H4 (cell line): ENCODE measurements at regions not wholly inside any gene's neighbourhood (a gene's known extent, or its start where the extent isn't known, plus 50 kb on each side); places are given as distances from the start of the nearest gene placed in this dataset.

ENCODE experiments used
- DNase-seq: peaks from one replicate; pipeline ENCODE4 v3.0.0-alpha.2; 2015; ENCODE audit warnings: low spot score

- peak; percentile 58 for DNase-seq
Measured at GRCh38 chr15:31554261-31554660, 227.6 kb downstream of the KLF13 start.

DNA sequence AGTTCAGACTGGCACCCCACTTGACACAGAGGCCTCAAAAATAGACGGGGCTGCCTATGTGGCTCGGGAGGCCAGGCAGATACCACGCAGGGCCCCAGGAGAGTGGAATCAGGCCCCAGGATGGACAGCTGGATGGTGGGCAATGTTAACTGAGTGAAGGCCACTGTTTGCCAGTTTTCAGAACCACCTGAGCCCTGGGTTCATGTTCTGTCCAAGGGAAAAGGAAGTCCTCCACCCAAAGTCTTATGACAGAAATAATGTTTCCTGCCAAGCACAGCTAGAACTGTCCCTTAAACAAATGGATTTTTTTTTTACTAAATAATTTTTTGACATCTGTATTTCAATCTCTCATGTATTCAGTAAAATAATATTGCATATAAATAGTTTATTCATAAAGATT, 228.4 kb downstream of the KLF13 start:
- DNase-seq: no peak

DNA sequence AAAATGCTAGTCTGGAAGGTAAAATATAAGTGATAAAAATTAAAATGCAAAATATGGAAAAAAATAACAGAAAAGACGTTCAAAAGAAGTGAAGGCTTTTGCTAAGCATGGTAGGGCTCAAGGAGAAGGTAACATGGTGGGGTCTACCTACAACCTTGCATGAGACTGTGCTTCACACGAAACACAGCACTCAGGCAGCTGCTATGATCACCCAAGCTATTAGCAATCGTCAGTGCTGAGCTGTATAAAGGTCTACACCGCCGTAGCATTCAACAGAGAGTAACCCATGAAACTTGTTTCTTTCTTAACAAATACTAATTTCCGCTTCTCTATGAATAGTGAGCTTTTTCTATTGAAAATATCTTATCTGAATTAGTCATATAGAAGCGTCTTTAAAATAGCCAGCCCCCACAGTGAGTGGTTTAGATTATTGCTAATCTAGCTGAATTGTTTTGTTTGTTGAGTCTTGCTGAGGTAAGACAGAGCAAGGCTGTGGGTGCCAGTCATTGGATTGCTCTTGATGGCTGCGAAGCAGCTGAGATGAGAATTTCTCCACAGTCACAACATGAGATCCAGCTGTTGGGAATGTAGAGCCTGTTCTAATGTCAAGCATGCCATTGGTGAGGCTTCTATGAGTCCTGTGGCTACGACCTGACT, 230.0 kb downstream of the KLF13 start:
- DNase-seq: no peak

DNA sequence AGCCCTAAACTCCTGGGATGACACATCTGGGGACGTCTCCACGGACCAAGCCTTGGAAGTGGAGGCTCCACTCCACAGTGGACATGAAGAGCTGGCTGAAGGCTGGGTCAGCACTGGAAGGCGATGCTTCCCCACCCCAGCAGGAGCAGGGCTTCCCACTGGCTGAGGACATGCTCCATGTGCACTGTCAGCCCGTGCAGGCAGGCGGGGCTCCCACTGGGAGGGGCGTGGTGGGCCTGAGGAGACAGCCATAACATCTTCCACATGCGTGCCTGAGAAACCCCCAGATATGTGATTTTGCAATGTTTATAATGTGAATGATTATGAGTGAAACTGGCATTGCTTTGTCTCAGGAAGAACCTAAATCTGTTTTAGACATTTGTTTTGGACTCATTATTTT, 231.3 kb downstream of the KLF13 start:
- no peak for DNase-seq

- DNase-seq: no peak
Measured at GRCh38 chr15:31558840-31559239, 232.2 kb downstream of the KLF13 start.

GRCh38 chr15:31559786-31560185, 233.2 kb downstream of the KLF13 start:
- DNase-seq: no peak

DNA sequence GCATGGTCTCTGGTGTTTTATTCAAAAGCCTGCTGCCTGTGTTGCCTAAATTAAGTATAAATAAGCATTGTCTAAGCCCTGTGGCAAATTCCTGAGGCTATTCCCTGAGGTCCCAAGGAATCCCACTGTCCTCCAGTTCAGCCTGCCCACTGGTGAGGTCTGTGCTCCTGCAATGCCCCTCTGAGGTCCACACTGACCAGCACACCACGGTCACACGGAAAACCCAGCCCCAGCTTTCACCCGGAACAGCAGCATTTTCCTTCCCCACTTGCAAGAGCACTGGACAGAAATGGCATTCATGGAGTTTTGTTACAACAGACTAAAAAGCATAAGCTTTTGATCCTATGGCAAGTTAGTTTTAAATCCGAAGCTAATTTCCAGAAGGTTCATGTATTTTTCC, 234.0 kb downstream of the KLF13 start:
- no peak for DNase-seq

- no peak for DNase-seq
Measured at GRCh38 chr15:31561156-31561555, 234.5 kb downstream of the KLF13 start.

DNA sequence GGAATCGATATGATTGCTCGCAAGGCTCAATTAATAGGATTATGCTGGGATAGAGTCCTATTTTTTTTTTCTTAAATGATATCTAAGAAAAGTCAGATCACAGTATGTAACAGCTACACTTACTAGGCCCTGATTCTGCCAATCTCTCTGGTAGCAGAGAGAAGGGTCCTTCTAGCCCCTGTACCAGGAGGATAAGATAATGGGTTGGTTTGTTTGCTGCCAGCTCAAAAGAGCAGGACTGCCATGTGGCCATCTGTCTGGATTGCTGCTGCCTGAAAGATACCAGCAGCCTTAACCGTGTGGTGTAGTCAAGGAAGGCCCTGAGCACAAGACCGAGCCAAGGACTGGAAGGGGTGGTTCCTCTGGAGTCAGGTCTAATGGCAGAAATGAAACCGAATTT, 236.4 kb downstream of the KLF13 start:
- no peak for DNase-seq

DNA sequence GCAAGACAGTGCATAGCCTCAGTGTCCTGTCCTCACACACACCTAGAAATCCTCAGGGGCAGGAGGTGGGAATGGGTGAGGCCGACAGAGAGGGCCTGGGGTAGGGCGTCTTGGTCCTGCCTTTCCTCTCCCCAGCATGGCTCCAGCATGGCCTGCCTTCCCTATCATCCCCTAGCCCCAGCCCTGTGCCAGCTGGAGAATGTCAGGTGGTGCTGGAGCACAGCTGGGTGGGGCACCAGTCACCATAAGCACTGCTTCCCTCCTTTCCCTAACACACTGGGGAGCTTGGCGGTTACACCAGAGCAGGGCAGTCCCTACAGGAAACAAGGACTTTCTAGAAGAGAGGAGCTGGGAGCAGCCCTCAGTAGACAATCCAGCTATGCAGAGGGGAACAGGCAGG, 236.8 kb downstream of the KLF13 start:
- no peak for DNase-seq

GRCh38 chr15:31567861-31568260, 241.2 kb downstream of the KLF13 start:
- no peak for DNase-seq

DNA sequence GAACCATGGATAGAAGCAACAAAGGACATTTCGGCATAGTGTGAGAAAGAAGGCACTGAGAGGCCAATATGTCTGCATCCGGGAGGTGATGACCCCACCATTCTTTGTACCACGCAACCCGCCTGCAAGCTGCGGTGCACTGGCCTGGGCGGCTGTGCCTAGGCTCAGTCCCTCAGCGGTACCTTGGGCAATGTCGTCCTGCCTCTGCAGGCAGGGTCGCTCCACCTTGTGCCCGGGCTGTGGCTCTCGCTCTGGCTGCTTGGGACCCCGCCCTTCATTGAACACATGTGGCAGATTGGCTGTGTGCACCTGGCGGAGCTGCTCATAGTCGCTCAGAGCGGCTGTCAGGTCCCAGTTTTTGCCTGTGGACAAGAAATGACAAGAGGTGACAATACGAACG, 243.2 kb downstream of the KLF13 start:
- DNase-seq: no peak

DNA sequence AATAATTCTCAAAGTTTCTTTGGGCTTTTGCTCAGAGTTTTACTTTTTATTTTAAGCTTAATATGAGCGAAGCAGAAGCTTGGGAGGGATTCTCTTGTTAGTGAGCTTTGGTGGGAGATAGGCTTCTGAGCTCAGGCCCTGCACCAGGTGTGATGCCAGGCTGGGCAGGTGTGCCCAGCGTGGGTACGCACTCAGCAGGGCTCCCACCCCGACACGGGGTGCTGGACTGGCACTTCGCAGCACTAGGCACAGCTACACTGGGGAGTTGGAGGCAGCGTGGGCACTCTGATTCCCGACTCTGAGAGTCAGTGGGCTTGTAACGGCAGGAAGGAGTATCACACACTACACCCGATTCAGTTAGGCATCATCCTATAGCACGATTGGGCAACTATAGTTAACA, 244.0 kb downstream of the KLF13 start:
- DNase-seq: no peak

- no peak for DNase-seq
Measured at GRCh38 chr15:31571676-31572075, 245.0 kb downstream of the KLF13 start.

DNA sequence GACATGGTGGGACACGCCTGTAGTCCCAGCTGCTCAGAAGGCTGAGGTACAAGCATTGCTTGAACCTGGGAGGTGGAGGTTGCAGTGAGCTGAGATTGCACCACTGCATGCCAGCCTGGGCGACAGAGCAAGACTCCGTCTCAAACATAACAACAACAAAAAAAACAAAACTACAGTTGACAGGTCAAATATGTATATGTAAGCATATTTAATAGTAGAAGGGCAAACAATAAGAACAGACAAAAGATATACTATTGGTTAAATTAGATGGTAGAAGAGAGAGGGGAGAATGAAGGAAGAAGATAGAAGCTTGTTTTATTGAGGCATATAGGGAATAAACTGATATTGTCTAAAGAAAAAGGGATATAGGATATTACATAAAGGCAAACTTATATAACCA, 247.1 kb downstream of the KLF13 start:
- no peak for DNase-seq

DNA sequence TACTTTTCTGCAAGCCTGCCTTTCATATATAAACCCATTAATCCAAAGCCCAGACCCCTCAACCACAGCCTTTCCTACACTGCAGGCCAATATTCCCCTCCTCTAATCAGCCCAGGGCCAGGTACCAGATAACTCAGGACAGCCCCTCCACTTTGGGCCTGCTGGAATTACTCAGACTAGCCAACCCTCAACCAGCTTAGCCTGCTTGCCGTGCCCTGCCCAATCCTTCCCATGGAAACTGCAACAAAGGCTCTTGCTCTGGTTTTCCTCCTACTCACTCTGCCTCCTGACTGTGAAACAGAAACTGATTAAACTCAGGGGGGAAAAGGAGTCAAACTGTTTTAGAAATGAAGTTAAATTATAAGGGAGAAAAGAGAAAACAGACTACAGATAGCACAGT, 248.1 kb downstream of the KLF13 start:
- no peak for DNase-seq

GRCh38 chr15:31577108-31577507, 250.5 kb downstream of the KLF13 start:
- DNase-seq: no peak

GRCh38 chr15:31579282-31579681, 252.6 kb downstream of the KLF13 start:
- DNase-seq: no peak

DNA sequence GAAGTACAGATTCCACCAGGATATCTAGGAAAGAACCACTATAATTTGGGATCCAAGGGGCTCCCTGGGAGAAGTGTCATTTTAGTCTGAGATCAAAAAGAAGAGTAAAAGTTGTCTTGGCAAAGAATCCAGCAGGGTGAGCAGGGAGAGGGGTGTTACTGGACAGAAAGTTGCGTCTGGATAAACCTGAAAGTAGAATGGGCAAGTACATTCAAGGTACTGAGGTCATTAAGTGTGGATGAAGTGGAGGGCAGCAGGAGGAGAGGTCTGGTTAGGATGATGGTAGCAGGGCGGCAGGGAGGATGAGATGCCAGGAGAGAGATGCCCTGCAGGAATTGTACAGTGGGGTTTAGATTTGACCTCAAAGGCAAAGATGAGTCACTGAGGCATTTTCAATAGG, 253.3 kb downstream of the KLF13 start:
- no peak for DNase-seq

DNA sequence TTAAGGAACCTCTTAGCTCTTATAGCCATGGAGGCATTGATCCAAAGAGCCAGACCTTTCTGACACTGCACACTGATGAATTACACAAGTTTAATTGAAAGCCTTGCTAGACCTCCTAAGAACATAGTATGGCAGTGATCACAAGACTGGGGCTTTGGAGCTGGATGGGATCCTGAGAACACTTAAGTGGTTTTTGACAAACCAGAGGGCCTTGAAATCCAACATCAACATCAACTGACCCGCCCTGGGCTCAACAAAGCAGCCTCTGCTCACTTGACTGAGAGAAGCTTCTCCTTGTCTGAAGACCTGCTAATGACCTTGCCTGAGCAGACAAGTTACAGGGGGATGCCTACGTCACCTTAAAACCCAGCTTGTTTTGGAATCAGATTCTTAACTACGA, 257.6 kb downstream of the KLF13 start:
- DNase-seq: no peak

DNA sequence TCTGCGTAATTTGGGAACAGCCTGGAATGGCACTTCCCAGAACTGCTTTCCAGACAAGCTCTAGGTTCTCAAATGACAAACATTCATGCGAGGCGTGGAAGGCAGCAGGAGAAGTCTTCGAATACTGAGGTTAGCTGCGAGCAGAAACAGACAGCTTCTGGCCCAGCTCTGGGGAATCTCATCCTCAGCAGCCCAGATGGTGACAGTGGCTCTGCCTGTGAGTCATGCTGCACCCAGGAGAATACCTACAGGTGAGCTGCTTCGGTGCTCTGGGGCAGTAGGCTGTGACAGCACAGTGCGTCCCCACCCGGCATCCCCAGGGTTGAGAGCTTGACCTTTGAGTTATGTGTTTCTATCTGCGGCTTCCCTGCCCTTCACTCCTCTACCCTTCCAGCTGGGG, 258.6 kb downstream of the KLF13 start:
- DNase-seq: no peak

- no peak for DNase-seq
Measured at GRCh38 chr15:31586841-31587240, 260.2 kb downstream of the KLF13 start.

DNA sequence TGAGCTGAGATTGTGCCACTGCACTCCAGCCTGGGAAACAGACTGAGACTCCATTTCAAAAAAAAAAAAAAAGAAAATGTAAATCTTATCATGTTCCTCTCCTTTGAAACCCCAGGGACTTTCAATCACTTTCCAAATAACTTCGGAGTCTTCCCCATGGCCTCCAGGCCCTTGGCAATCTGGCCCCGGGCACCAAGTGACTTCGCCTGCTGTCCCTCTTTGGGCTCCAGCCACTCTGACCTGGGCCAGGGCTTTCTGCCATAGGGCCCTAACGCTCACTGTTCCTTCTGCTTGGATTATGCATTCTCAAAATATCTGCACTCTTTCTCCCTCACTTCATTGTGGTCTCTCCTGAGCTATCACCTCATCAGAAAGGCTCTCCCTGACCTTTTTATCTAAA, 260.9 kb downstream of the KLF13 start:
- DNase-seq: no peak

- DNase-seq: no peak
Measured at GRCh38 chr15:31590609-31591008, 264.0 kb downstream of the KLF13 start.

DNA sequence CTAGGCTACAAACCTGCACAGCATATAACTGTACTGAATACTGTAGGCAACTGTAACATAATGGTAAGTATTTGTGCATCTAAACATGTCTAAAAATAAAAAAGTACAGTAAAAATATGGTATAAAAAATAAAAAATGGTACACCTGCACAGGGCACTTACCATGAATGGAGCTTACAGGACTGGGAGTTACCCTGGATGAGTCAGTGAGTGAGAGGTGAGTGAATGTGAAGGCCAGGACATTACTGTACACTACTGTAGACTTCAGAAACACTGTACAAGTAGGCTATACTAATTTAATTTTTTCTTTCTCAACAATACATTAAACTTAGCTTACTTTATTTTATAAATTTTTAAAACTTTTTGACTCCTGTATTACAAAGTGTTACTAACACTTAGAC, 265.3 kb downstream of the KLF13 start:
- DNase-seq: no peak
